PFSK-1 (cell line): ENCODE measurements at regions not wholly inside any gene's neighbourhood (a gene's known extent, or its start where the extent isn't known, plus 50 kb on each side); places are given as distances from the start of the nearest gene placed in this dataset.

ENCODE experiments used
- FOXP2 ChIP-seq: optimal IDR thresholded peaks from 2 replicates; pipeline ENCODE3; 2011; ENCODE audit warnings: borderline replicate concordance, control low read depth, inconsistent platforms; ENCODE audit not compliant: insufficient read depth; ENCODE audit errors: extremely low read length, extremely low read depth
- POLR2AphosphoS5 ChIP-seq: IDR thresholded peaks from 2 replicates; pipeline ENCODE4 v1.6.1; 2012; ENCODE audit warnings: low read depth, mild to moderate bottlenecking, control low read depth, low read length, moderate library complexity
- SIN3A ChIP-seq: IDR thresholded peaks from 2 replicates; pipeline ENCODE4 v1.6.1; 2012; ENCODE audit warnings: mild to moderate bottlenecking, low read length, moderate library complexity, borderline replicate concordance; ENCODE audit not compliant: insufficient read depth
- TAF1 ChIP-seq: IDR thresholded peaks from 2 replicates; pipeline ENCODE4 v1.6.1; 2012; ENCODE audit warnings: low read length, control low read depth, borderline replicate concordance; ENCODE audit not compliant: insufficient read depth
- TF ChIP-seq, protein P1 (sequence below), 2 experiments: IDR thresholded peaks; 2 replicates each; pipeline versions ENCODE4 v1.6.1 to v1.8.0; 2011 to 2012; ENCODE audit warnings: low read depth in 2 of 2, low read length in 2 of 2, control low read depth in 1 of 2, inconsistent platforms in 1 of 2, mild to moderate bottlenecking in 1 of 2, moderate library complexity in 1 of 2; ENCODE audit not compliant: insufficient read depth in 1 of 2

DNA sequence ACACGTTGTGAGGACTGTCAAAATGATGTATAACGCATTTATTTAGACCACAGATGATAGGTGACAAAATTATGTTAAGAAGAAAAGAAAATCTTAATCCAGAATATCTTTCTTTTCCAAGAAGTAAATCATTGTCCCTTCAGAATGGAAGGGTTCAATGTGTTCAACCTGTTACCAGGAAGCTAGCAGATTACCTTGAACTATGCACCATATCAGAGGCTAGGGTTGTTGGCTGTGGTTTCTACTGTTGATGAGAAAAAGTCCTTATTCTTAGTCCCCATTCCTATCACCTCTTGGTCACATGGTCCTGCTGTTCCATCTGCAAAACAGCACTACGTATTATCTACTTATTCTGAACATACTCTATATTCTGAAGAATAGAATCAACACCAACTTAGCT lies 339.5 kb upstream of the CADM1 start:
- no peak for TF ChIP-seq SIN3A
- no peak for TF ChIP-seq TAF1
- TF ChIP-seq POLR2AphosphoS5: no peak
- TF ChIP-seq, protein P1, sequence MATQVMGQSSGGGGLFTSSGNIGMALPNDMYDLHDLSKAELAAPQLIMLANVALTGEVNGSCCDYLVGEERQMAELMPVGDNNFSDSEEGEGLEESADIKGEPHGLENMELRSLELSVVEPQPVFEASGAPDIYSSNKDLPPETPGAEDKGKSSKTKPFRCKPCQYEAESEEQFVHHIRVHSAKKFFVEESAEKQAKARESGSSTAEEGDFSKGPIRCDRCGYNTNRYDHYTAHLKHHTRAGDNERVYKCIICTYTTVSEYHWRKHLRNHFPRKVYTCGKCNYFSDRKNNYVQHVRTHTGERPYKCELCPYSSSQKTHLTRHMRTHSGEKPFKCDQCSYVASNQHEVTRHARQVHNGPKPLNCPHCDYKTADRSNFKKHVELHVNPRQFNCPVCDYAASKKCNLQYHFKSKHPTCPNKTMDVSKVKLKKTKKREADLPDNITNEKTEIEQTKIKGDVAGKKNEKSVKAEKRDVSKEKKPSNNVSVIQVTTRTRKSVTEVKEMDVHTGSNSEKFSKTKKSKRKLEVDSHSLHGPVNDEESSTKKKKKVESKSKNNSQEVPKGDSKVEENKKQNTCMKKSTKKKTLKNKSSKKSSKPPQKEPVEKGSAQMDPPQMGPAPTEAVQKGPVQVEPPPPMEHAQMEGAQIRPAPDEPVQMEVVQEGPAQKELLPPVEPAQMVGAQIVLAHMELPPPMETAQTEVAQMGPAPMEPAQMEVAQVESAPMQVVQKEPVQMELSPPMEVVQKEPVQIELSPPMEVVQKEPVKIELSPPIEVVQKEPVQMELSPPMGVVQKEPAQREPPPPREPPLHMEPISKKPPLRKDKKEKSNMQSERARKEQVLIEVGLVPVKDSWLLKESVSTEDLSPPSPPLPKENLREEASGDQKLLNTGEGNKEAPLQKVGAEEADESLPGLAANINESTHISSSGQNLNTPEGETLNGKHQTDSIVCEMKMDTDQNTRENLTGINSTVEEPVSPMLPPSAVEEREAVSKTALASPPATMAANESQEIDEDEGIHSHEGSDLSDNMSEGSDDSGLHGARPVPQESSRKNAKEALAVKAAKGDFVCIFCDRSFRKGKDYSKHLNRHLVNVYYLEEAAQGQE (IDR thresholded peaks at IDR 0.05; ENCODE audit: insufficient read depth in 1 of 2, low read depth in 2 of 2, low read length in 2 of 2): no peak
- TF ChIP-seq FOXP2: no peak

DNA sequence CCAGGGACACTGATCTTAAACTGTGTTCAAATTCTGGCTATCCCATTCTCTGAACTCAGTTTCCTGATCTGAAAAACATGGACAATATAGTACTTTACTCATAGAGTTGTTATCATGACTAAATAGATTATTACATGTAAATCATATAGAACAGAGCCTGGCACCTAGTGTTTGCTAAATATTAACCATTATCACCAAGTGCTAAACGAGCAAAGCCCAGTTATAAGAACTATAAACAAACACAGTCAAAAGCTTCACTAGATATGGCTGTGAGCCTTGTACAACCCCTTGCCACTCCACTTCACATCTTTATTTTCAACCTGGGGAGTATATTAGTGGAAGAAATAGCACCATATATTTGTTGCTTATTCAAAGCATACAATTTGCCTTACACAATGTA lies 338.9 kb upstream of the CADM1 start:
- no peak for TF ChIP-seq SIN3A
- TF ChIP-seq POLR2AphosphoS5: no peak
- no peak for TF ChIP-seq FOXP2
- TF ChIP-seq, protein P1 (IDR thresholded peaks at IDR 0.05; ENCODE audit: insufficient read depth in 1 of 2, low read depth in 2 of 2, low read length in 2 of 2): no peak
- no peak for TF ChIP-seq TAF1

DNA sequence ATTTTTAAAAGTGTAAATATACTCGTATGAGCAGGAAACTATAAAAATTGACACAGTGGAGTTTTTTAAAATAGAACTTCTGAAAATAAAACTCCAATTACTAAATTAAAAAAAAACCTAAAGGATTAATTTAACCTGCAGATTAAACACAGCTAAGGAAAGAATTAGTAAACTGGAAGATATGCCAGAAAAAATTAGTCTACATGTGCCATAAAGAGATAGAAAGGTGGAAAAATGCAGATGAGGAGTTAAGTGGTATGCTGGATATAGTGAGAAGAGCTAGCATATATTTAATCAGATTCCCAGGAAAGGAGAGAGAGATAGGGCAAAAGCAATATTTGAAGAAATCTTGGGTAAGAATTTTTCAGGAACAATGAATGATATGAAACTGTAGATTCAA lies 315.8 kb upstream of the CADM1 start:
- TF ChIP-seq SIN3A (no peak), TAF1 (no peak), FOXP2 (no peak), POLR2AphosphoS5 (no peak)
- TF ChIP-seq, protein P1 (IDR thresholded peaks at IDR 0.05; ENCODE audit: insufficient read depth in 1 of 2, low read depth in 2 of 2, low read length in 2 of 2): no peak

DNA sequence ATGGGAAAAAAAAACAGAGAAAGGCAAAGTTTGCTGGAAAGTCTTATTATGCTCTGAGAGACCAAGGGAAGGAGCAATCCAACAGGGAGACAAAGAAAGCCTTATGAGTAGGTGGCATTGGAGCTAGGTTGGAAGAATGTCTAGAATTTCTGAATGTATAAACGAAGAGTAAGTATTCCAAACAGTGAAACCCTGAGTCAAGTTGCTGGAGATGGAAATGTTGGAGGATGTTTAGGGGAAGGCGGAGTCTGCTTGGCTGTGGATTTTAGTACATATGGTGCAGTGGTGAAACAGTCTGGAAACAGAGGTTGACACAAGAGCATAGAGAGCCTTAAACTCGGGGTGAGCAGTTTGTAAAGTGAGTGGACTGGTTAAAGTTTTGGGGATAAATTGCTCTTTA lies 314.8 kb upstream of the CADM1 start:
- TF ChIP-seq FOXP2 (no peak), TAF1 (no peak), POLR2AphosphoS5 (no peak), SIN3A (no peak)
- TF ChIP-seq, protein P1 (IDR thresholded peaks at IDR 0.05; ENCODE audit: insufficient read depth in 1 of 2, low read depth in 2 of 2, low read length in 2 of 2): no peak

DNA sequence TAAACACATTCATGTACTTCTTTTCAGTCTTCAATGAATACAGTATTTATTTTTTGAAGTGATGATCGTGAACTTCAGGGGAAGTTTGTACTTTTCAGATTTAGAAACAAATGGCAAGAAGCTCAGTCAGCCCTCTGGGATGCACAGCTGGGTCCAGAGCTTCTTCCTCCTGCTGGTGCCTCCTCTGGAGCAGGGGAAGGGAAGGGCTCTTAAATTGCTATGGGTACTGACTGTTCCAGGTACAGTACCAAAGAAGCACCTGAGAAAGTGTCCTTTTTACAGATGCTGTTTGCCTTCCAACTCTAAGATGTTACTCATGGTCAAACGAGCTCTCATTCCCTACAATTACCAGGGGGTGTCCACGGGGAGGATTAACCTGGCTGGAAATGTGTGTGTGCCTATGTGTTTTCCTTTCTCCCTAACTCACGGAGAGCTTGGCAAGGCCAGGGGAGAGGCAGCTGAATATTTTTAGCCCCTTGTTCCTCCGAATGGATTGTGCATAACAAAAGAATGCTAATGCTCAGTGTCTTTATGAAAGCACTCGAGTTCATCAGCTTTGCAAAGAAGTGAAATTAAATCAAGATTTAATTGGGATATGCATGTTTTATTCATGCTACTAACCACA lies 313.7 kb upstream of the CADM1 start:
- TF ChIP-seq FOXP2 (no peak), SIN3A (no peak), TAF1 (no peak), POLR2AphosphoS5 (no peak)
- TF ChIP-seq, protein P1 (IDR thresholded peaks at IDR 0.05; ENCODE audit: insufficient read depth in 1 of 2, low read depth in 2 of 2, low read length in 2 of 2): no peak
